HG03571 (cell line): ENCODE measurements at regions not wholly inside any gene's neighbourhood (a gene's known extent, or its start where the extent isn't known, plus 50 kb on each side); places are given as distances from the start of the nearest gene placed in this dataset.

Experiments
- ATAC-seq: cut with Tn5 transposase; IDR thresholded peaks from one replicate; pipeline ENCODE4 v1.9.1; 2021; ENCODE audit not compliant: unreplicated experiment

DNA sequence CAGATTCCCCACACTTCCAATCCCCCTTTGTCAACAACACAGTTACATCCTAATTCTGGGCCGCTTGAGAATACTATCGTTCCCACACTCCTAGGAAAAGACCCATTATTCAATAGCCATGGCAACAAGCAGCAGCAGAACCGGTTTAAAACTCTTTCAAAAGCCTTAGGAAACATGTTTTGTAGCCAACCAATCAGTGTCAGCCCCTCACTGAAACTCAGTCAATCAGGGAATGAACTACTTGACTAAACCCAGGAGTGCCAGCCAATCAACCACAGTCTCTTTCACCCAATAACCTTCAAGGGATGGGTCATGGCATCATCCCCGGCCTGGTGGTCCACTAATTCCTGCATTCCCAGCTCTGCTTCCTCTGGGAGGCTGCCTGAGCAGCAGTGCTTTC is 204.8 kb upstream of the HS6ST1 start:
- no peak for ATAC-seq

DNA sequence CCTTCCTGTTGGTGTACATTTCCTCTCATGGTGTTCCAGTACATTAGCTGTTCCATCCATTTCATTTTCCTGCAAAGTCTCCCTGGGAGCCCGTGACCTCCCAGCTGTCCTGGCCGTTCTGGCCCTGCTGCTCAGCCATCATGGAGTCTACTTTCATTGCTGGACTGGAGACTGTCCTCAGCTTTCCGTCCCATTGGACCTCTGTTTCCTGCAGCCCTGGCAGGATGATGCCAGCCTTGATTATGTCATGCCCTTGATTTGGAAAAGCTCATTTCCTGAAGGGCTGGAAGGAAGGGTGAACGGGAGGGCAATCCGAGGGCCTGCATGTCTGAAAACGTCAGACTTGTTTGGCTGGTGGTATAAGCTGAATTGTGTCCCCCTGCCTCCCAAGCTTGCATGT is 205.5 kb upstream of the HS6ST1 start:
- ATAC-seq, result no peak

DNA sequence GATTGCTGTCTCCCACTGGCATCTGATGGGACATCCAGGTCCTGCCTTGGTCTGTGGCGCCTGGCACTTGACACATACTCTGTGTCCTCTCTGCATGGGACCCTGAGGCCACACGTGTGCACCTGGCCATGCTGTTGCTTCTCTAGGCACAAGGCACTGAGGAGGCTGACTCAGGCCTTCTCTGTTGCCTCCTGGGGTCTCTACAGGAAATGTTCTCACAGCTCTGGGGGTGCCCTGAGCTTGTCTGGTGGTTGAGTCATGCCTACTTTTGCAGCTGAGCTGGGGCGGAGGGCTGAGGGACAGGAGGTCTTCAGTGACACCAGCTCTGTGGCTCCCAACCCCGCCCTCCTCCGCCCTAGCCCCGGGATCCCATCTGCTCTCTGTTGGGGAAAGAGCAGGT is 207.0 kb upstream of the HS6ST1 start:
- no peak for ATAC-seq

DNA sequence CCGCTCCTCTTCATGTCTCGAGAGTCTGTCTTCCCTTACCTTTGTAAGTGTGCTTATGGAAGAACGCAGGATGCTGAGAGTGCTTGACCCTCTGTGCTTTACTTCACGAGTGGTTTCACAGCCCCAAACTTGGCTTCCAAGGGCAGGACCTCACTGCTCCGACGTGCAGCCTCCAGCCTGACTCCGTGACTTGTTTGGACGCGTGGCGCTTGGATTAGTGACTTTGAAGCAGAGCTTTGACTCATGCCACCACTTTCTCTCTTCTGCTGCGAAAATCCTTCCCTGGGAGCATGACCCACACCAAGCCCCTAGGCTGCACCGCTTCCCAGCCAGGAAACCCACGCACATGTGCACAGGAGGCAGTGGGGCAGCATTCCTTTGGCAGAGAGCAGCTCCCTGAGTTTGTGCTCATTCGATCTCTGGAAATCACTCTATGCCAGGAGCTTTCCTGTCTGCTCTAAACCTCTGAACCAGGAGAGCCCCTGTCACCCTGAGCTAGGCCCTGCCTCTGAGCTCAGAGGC is 207.8 kb upstream of the HS6ST1 start:
- ATAC-seq, result no peak

DNA sequence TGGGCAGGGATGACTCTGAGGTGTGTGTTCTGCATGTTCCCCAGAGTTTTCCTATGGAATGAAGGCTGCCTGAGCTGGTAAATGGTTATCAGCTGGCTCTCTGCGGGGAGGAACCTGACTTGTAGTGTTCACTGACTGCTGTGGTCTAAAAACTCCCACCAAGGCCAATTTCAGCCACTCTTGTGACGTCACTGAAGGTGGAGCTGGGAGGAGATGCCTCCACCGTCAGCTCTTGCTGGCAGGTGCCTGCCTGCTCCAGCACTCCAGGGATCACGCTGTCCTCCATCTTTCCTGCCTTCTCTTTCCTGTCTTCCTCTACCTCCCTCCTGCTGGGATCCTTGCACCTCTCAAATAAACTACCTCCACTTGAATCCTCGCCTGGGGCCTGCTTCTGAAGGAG is 209.5 kb upstream of the HS6ST1 start:
- ATAC-seq, result no peak

DNA sequence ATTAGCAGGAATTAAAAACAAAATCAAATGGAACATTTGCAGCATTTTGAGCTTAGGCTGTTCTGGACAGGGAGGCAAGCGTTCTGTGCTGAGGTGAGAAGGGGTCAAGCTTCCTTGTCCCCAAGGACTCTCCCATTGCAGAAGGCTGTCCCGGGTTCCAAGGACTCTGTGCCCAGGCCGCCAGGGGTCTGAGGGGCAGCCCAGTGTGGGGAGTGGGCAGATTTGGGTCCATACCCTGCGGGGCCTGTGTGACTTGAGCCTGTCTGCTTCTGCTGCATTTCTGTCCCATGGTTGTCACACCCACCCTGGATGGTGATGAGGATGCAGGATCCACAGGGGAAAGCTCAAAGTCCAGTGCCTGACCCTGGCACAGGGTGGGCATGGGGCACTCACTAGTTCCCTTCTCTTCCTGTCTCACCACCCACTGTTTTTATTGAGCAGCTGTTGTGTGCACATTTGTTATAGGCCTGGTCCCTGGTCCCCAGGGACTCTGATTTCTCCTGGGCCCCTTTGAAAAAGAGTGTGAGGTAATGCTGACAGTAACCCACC is 211.4 kb upstream of the HS6ST1 start:
- no peak for ATAC-seq

DNA sequence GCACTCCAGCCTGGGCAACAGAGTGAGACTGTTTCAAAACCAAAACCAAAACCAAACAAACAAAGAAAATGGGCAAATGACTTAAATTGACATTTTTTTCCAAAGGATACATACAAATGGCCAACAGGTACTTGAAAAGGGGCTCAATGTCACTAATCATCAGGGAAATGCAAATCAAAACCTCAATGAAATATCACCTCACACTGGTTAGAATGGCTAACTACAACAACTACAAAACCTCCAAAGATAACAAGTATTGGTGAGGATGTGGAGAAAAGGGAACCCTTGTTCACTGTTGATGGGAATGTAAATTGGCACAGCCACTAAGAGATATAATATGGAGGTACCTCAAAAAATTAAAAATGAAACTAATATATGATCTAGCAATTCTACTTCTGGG is 213.2 kb upstream of the HS6ST1 start:
- ATAC-seq, result no peak

DNA sequence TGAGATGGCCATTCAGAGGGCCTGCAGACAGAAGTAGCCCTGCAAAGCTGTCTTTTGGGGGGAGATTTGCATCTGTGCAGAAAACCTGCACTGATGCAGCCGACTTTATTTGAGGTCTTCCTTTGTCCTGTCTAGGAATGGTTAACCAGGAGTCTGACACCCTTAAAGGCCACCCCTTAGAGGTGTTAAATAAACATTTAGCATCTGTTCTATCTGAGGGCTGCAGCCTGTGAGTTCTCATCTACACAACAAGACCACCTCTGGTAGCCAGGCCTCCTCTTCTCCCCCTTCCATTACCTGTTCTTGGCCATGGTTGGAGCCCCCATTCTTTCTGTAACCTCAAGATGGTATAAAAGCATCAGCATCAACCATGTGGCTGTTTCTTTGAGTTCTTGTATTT is 214.4 kb upstream of the HS6ST1 start:
- ATAC-seq, result no peak

DNA sequence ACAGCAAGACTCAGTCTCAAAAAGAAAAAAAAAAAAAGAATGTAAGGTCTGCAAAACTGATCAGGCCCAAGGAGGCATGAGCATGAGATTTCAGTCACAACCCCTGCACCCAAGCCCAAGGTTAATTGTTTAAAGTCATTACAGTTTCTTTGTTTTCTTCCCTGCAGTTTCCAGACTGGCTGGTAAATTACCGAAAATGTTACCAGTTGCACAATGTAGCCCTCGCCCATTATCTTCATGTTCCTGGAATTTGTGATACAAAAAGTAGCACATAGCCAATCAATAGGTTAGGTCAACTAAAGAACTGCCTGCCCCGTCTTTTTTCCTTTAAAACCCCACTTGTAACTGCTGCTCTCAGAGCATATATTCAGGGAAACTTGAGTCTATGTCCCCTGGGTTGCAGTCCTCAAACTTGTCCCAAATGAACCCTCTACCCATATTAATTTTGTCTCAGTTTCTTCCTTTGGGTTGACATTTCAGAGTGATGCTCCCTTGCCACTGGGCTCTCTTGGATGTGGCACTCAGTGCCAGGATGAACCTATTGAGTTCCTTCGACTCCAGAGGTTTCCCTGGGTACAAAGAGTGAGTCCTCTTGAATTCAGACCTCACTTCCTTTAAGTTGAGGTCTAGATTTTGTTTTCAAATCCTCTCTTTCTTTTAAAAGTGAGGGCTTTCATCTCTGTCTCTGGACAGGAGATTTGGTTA is 216.2 kb upstream of the HS6ST1 start:
- ATAC-seq, result no peak

DNA sequence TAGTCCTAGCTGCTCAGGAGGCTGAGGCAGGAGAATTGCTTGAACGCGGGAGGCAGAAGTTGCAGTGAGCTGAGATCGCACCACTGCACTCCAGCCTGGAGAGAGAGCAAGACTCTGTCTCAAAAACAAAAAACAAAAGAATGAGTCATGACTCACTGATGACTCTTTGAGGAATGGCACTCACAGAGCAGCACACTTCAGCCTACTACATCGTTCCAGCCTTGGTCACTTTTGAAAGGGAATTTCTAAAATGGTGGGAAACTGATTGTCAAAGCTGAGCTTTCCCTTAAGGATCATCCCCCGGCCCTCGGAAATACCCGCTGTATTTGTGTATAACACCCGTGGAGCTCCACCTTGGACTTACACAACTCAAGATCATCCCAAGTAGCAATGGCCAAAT is 217.3 kb upstream of the HS6ST1 start:
- no peak for ATAC-seq

DNA sequence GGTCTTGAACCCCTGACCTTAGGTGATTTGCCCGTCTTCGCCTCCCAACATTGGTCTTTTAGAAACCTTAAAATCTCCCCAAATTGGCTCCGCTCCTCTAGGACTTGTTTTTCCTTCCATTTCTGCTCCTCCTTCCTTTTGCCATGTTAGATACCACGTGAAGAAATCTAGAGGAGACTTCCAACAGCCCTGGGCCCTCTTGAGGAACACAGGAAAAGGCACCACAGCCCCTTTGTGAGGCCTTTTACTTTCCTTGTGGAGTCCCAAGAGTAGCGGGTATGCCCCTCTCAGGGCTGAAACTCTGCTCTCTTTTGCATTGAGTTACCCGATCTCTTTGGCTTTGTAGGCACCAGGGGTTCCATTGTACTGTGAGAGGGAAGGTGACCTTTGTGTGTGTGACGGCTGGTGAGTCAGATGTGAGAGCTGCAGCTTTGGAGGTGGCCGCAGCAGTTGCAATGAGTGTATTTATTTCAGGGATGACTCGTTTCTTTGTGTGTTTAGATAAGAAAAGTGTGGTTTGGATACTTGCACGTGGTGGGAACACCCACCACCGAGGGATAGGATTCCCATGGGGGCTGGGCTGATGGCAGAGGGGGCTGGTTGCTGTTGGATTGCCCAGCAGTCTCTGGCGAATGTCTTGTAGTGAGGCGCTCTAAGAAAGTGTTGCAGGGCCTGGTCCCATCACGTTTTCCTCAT is 218.4 kb upstream of the HS6ST1 start:
- no peak for ATAC-seq

DNA sequence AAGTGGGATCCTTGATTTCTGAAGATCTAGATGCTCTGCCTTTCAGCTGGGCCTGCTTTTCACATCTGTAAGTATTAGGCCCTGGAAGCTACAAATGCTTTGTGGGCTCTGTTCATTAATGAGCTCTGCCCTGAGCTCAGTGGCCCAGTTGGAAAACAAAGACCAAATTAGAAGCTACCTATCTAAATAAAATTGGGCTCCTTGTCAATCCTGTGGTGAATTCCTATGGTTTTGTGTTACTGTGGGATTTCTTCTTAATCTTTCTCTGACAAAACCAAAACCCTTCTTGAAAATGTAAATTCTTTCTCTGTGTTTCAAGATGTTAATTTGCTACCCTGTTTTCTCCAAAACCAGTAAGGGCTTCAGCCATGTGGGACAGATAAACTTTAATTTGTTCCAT is 219.0 kb upstream of the HS6ST1 start:
- ATAC-seq, result no peak

DNA sequence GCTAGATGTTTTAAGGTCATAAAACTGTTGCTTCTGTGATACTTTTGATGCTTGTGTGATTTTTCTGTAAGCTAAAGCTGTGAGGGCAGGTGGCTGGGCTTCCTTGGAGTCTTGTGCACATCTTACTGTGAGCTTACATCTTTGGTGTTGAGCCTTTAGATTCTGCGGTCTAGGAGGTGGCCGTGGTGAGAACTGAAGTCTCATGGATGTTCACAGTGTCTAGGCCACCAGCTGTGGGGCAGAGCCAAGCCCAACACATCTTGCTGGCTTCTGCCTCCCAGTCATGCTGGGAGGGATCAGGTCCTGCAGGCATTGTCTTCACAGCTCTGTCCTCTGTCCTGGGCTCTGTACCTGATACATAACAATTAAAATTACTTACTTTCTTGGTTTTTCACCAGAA is 219.7 kb upstream of the HS6ST1 start:
- no peak for ATAC-seq

DNA sequence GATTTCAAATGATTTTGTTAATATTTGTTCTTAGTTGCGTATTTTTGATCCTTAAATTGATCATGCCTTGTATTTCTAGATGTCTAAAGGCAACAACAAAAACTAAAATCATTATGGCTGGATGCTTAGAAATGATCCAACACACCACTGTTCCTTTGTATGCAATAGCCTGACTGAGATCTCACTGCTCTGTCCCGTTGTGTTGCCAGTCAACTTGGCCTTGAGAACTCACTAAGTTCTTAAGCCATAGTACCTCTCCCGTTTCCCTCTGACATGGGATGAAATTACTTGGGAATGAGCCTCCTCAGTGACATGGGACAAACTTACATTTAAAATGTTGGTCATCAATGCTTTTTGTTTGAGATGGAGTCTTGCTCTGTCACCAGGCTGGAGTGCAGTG is 222.0 kb upstream of the HS6ST1 start:
- no peak for ATAC-seq

DNA sequence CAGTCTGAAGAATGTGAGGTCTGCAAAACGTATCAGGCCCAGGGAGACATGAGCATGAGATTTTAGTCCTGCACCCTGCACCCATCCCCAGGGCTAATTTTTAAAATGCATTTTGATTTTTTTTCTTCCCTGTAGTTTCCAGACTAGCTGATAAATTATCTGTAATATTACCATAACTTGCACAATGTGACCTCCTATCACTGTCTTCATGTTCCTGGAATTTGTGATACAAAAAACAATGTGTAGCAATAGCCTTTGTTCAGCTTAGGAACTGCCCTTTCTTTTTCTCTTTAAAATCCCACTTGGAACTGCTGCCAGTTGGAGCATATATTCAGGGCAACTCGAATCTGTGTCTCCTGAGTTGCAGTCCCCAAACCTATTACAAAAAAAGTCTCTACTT is 222.8 kb upstream of the HS6ST1 start:
- no peak for ATAC-seq

DNA sequence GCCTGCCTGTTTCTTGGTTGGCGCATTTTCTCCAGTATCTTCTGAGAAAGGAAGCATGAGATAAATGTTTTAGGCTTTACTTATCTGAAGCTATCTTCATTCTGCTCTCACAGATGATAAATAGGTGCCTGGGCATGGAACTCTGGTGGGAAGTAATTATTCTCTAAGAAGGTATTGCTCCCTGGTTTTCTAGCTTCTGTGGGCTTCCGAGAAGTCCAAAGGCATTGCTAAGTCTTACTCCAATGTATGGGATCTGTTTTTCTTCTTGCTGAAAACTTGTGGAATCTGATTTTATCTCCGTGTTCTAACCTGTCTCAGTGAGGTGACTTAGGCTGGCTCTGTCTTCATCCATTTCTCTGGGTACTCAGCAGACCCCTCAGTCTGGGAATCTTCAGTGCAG is 224.4 kb upstream of the HS6ST1 start:
- ATAC-seq, result no peak

DNA sequence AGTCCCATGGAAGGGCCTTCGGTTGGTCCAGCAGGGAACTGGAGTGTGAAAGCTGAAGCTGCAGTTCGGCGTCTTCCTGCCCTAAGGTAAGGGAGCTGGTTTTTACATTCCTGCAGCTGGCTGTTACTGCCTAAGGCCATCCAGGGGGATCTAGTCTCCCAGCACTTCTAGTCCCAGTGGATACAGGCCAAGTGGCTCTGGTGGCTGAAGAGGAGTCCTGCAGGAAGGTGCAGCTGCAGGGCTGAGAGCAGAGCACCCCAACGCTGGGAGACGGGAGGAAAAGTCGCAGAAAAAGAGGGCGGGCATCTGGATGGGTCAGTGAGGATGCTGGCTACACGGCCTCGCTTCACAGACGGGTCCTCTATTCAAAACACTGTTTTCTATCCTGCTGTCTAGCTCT is 225.0 kb upstream of the HS6ST1 start:
- ATAC-seq, result no peak

DNA sequence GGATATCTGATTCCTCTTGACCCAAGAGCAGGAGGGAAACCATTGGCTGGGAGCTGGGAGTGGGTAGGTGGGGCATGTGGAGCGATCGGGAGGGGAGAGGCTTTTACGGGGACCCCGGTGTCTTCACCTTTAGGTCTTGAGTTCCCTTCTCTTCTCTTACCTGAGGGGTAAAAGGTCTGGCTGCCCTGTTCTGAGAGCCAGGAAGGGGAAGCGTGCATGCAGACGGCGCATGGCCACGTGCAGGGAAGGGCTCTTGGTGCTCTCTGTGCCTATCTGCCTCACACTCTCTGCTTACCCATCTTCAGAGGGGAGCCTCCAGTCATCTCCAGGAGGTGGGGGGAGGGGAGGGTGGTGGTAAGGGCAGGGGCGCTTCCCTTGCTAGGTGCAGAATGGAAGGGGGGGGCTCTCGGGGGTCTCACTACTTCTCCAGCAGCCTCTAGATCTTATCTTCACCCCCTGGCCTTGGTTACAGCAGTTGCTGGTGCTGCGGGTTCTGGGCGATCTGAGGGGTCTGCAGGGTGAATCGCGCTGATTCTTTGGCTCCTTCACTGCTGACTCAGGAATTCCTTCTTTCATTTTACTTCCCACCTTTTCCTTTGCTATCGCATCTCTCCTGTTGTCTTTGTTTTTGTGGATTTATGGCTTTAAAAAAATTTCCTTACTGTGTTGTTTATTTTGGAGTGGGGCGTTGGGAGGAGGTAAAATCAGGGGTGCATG is 225.8 kb upstream of the HS6ST1 start:
- ATAC-seq, result no peak

DNA sequence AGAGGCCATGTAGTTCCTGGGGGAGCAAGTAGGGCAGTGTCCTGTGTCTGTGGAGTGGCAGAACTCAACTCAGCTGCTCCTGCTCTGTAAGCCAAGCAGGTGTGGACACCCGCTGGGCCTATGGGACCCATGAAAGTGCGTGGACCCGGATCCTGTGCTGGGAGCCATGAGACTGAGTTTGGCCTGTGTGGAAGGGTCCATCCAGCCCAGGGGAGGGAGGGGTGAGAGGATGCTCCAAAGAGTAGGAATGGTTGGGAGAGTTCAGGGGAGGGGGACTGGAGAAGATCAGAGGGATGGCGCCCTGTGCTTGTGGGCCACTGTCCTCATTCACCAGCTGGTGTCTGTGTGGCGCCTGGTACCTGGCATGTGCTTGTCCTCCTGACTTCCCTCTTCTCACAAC is 226.4 kb upstream of the HS6ST1 start:
- ATAC-seq, result no peak

DNA sequence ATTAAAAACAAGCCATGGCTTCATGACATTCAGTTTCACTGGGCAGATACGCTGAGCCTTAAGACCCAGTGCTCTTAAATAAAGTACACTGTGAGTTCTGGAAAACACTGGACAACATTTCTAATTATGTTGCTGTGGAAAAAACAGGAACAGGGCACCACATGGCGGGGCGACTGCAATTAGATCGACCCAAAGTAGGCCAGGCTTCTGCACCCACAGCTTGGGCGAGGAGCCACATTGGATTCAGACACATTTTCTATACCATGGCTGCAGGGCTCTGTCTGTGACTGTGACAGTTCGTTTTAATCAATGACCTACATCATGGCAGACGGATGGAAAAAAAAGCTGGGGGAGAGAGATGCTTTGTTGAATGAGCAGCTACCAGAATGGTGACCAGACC is 227.2 kb upstream of the HS6ST1 start:
- ATAC-seq, result no peak

DNA sequence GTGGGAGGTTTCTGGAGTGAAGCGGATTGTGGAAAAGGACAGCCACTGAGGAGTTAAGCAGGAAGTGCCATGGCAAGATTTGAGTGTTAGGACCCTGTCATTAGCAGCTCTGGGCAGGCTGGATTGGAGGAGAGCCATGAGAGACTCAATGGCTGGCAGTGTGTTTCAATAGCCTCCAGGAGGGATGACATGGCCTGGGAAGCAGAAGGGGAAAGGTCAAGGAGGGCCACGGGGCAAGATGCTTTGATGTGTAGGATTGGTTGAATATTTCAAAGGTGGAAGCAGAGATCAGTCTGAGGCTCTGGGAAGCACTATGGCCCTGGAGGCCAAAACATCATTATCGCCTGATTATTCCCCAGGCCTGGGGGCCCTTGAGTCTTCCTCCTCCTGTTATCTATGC is 229.0 kb upstream of the HS6ST1 start:
- ATAC-seq, result no peak

DNA sequence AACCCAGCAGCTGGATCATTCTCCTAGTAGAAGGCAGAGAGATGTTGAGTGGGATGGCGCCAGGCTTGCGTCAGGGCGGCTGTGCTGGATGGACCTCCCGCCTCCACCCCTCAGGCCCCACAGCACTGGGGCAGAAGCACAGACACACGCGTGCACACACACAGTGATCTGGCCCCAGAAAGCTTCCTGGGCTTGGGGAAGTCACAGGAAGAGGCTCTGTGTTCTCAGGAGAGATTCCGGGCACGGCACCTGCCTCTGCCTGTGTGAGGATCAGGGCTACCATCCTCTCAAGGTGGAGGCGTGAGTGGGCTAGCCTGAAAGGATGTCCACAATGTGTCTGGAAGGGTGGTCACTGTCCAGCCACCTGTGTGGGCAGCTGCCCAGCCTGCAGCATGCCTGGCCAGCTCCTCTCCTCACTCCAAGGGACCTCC is 229.8 kb upstream of the HS6ST1 start:
- ATAC-seq, result no peak
